Colonic mucosa (tissue), 4 donors: ENCODE measurements at regions not wholly inside any gene's neighbourhood (a gene's known extent, or its start where the extent isn't known, plus 50 kb on each side); places are given as distances from the start of the nearest gene placed in this dataset.

Experiments used
- DNase-seq: peaks from one replicate; pipeline ENCODE4 v3.0.0-alpha.2; 2020
- H3K27ac ChIP-seq: fragments of 200-600 bp; one replicate; pipeline ENCODE4 v1.8.0; 2021
- H3K27me3 ChIP-seq: fragments of 200-600 bp; one replicate; pipeline ENCODE4 v1.8.0; 2021
- H3K36me3 ChIP-seq: fragments of 200-600 bp; one replicate; pipeline ENCODE4 v1.8.0; 2021
- H3K4me1 ChIP-seq: fragments of 200-600 bp; one replicate; pipeline ENCODE4 v1.8.0; 2021; ENCODE audit warnings: mild to moderate bottlenecking
- H3K4me3 ChIP-seq: fragments of 200-600 bp; one replicate; pipeline ENCODE4 v1.8.0; 2021
- H3K9ac ChIP-seq, 2 donors: one replicate each; pipeline ENCODE4 v1.7.0; 2013; ENCODE audit warnings: control low read depth in 2 of 2, low read depth in 2 of 2, low read length in 2 of 2
- H3K9me3 ChIP-seq: fragments of 200-600 bp; one replicate; pipeline ENCODE4 v1.8.0; 2021
- CTCF ChIP-seq: fragments of 200-600 bp; IDR thresholded peaks from one replicate; pipeline ENCODE4 v1.8.0; 2022; ENCODE audit warnings: antibody characterized with exemption, mild to moderate bottlenecking
- intact Hi-C: fragments of 100-400 bp; cut with DNase I; formaldehyde crosslinking; loops from one replicate; pipeline ENCODE4 v1.14.1; 2022
- donor health status: healthy.
- donor health status: DM: no; HTN: no; CAD: no.
- donor health status: DM: no; HTN: no; CAD: no.

- Histone ChIP-seq H3K4me1 (no peaks in the 10 kb centered on the region), H3K9me3 (no peaks in the 10 kb centered on the region), H3K27ac (no peak overlapping the region), H3K9ac (no peak overlapping the region), H3K36me3 (no peaks in the 10 kb centered on the region), H3K4me3 (no peak overlapping the region), H3K27me3 (no peaks in the 10 kb centered on the region)
- intact Hi-C loops, result no loop called here
- no peak for TF ChIP-seq CTCF
- no peak for DNase-seq
Measured at GRCh38 chr5:138657360-138657759, 82.2 kb upstream of the HSPA9 start.

DNA sequence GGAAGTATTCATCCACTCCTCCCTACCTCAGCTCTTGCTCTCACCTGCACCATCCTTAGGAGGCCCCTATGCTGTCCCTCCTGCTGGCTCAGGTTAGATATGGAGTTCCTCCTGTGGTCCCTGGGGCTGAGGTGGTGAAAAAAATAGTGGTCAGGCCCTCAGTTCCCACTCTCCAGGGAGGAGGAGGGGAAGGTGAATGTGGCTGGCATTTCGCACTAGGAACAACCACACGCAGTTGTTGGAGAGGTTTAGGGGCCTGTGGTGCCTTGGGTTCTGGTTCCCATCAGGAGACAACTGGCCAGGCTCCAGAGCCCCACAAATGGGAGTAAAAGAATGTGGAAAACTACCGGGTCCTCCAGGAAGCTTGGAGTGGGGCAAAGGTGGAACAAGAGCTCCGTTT is 81.7 kb upstream of the HSPA9 start:
- Histone ChIP-seq H3K36me3 (no peaks in the 10 kb centered on the region), H3K27ac (no peak overlapping the region), H3K9ac (no peak overlapping the region), H3K9me3 (no peaks in the 10 kb centered on the region), H3K27me3 (no peaks in the 10 kb centered on the region), H3K4me3 (no peak overlapping the region), H3K4me1 (no peaks in the 10 kb centered on the region)
- DNase-seq, result no peak
- intact Hi-C loops, result no loop called here
- TF ChIP-seq CTCF, result no peak

DNA sequence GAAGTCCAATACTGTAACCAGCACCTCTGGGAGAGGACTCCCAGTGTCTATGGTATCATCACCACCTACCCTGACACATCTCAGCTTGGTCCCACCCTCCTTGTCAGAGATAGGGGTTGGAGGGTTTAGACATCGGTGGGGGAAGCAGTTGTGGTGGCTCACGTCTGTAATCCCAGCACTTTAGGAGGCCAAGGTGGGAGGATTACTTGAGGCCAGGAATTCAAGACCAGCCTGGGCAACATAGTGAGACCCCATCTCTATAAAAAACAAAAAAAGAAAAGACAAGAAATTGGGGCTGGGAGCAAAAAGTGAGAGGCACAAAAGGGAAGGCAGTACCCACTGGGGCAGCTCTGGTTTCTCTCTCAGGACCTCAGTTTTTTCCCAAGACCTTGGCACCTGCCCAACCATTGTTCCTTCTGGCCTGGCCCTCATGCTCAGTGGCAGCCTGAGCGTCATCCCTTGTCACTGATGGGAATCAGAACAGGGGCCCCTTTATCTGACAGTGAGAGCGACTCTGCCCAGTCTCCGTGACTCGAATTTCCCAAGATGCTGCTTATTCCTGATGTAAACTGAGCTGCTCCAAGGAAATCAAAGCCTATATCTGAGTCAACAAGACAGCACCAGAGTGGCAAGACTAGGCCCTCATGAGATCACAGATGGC is 80.5 kb upstream of the HSPA9 start:
- no peak overlapping the region for H3K4me3 ChIP-seq
- no peak overlapping the region for H3K9ac ChIP-seq
- no peak overlapping the region for H3K27ac ChIP-seq
- H3K4me1 ChIP-seq, result no peaks in the 10 kb centered on the region
- DNase-seq, result no peak
- H3K36me3 ChIP-seq, result no peaks in the 10 kb centered on the region
- no peaks in the 10 kb centered on the region for H3K9me3 ChIP-seq
- no peaks in the 10 kb centered on the region for H3K27me3 ChIP-seq
- no peak for TF ChIP-seq CTCF
- intact Hi-C loops, result no loop called here

DNA sequence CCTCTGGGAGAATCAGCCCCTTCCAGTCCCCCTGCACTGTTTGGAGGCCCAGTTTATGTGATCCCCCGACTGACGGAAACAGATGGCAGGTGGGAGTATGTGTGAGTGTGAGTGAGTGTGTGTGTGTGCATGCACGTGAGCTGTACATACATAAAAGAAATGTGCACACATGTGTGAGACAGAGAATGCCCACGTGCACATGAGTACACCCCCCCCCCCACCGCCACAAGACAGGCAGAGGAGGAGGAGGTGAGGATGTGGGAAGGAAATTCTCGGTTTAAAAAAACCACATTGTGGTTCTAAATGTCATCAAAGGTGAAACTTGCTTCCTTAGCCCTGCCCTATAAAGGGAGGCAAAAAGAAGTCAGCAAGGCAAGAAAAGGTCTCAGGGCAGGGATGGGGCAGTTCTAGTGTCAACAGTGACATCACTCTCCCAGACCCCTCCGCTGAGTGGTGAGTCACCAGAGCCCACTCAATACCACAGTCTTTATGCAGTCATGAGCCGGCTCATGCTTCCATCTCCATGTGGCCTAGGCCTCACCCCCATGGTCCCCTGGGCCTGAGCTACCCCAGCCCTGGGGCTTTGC is 79.2 kb upstream of the HSPA9 start:
- Histone ChIP-seq H3K27me3 (no peaks in the 10 kb centered on the region), H3K4me3 (no peak overlapping the region), H3K36me3 (no peaks in the 10 kb centered on the region), H3K9me3 (no peaks in the 10 kb centered on the region), H3K4me1 (no peaks in the 10 kb centered on the region), H3K27ac (no peak overlapping the region), H3K9ac (no peak overlapping the region)
- intact Hi-C loops, result no loop called here
- no peak for TF ChIP-seq CTCF
- DNase-seq, result no peak

DNA sequence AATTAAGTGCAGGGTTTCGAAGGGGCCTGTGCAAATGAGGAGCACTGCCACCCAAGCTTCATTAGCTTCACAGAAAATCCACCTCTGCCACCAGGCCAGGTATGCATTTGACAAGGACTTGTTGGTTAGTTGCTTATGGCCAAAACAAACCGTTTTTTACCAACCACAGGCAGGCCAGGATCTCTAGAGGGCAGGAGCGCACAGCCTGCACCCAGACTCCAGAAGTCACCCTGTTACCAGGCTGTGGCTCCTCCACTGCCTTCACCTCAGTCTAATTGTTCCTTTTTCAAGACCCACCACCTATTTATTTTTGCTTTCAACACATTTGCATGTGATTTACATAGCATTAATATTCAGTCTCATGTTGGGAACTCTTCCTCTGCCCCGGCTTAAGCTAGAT is 78.3 kb upstream of the HSPA9 start:
- no peak for DNase-seq

More for the DNA sequence above, 78.3 kb upstream of the HSPA9 start:
- no peak for TF ChIP-seq CTCF
- H3K27ac ChIP-seq, result no peak overlapping the region
- H3K9me3 ChIP-seq, result no peaks in the 10 kb centered on the region
- intact Hi-C loops, result no loop called here
- H3K4me1 ChIP-seq, result no peaks in the 10 kb centered on the region
- H3K9ac ChIP-seq, result no peak overlapping the region
- no peaks in the 10 kb centered on the region for H3K27me3 ChIP-seq
- H3K4me3 ChIP-seq, result no peak overlapping the region
- H3K36me3 ChIP-seq, result no peaks in the 10 kb centered on the region
